Stimulated activated memory B cell treated with anti-CD40 and anti-IgM and Interleukin-4, amounts not matched to agents 10 μg/mL and 1 μg/mL and 100 μg/mL, for 72 hours (primary cell): ENCODE measurements at regions not wholly inside any gene's neighbourhood (a gene's known extent, or its start where the extent isn't known, plus 50 kb on each side); places are given as distances from the start of the nearest gene placed in this dataset.
A peak's percentile ranks its signal among the peaks of the same experiment; 100 is the strongest.
"Not testable (repeated sequence)": the region's sequence is repeated elsewhere in the genome, so short reads cannot be mapped to it uniquely, and the experiment has no call there.

ENCODE experiments used
- ATAC-seq: fragments of 150-1000 bp; cut with Tn5 transposase; 2 replicates; pipeline ENCODE4 v1.10.0; 2021
- H3K27ac Mint-ChIP-seq: one replicate; pipeline ENCODE4 v1.8.0; 2022; ENCODE audit warnings: mild to moderate bottlenecking, mixed read lengths
- H3K27me3 Mint-ChIP-seq: one replicate; pipeline ENCODE4 v1.8.0; 2022; ENCODE audit warnings: mixed read lengths
- H3K36me3 Mint-ChIP-seq: one replicate; pipeline ENCODE4 v1.8.0; 2022; ENCODE audit warnings: mixed read lengths
- H3K4me1 Mint-ChIP-seq: one replicate; pipeline ENCODE4 v1.8.0; 2022; ENCODE audit warnings: mixed read lengths
- H3K4me3 Mint-ChIP-seq: one replicate; pipeline ENCODE4 v1.8.0; 2022; ENCODE audit warnings: mild to moderate bottlenecking, moderate library complexity, mixed read lengths
- H3K9me3 Mint-ChIP-seq: one replicate; pipeline ENCODE4 v1.8.0; 2022; ENCODE audit warnings: mixed read lengths

DNA sequence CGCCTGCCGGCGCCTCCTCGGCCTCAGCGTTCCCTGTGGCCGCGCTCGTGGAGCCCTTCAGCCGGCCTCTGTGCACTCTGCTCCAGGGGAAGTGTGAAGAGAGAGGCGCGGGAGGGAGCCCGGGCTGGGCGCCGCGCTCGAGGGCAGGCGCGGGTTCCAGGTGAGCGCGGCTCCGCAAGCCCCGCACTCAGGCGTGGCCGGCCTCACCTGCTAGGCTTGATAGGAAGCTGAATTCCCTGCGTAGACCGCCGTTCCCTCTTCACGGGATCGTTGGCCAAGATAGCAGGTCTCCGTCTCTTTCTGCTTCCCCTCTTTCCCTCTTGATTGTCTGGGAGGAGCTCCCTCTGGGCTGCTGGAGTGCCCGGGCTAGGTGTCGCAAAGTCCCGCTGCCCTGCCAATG lies 89.7 kb downstream of the ASCL4 start:
- Mint-ChIP-seq H3K4me3 (peak overlapping the region; percentile 17), H3K27me3 (peaks cover 70% of the 10 kb centered on the region)
- no peak for ATAC-seq

GRCh38 chr12:107864727-107865126 lies 90.2 kb downstream of the ASCL4 start:
- H3K36me3 Mint-ChIP-seq, ATAC-seq, H3K27ac Mint-ChIP-seq, H3K4me3 Mint-ChIP-seq, H3K9me3 Mint-ChIP-seq: not testable (repeated sequence)
- Mint-ChIP-seq H3K4me1 (peaks cover 10% of the 10 kb centered on the region), H3K27me3 (peaks cover 65% of the 10 kb centered on the region)

More for the DNA sequence above, 89.7 kb downstream of the ASCL4 start:
- Mint-ChIP-seq H3K27ac (no peak overlapping the region), H3K9me3 (no peaks in the 10 kb centered on the region), H3K36me3 (no peaks in the 10 kb centered on the region), H3K4me1 (peaks cover 10% of the 10 kb centered on the region)

- Mint-ChIP-seq H3K36me3 (no peaks in the 10 kb centered on the region), H3K27me3 (peaks cover 26% of the 10 kb centered on the region), H3K9me3 (no peaks in the 10 kb centered on the region), H3K27ac (no peak overlapping the region), H3K4me3 (no peak overlapping the region), H3K4me1 (no peaks in the 10 kb centered on the region)
- ATAC-seq = no peak
Observed at GRCh38 chr12:107873223-107873622, 98.7 kb downstream of the ASCL4 start.

GRCh38 chr12:107875786-107876185 lies 101.3 kb downstream of the ASCL4 start:
- no peaks in the 10 kb centered on the region for H3K36me3 Mint-ChIP-seq
- H3K4me3 Mint-ChIP-seq = no peak overlapping the region
- no peak overlapping the region for H3K27ac Mint-ChIP-seq
- ATAC-seq = no peak
- no peaks in the 10 kb centered on the region for H3K9me3 Mint-ChIP-seq
- peaks cover 26% of the 10 kb centered on the region for H3K27me3 Mint-ChIP-seq
- H3K4me1 Mint-ChIP-seq = no peaks in the 10 kb centered on the region

GRCh38 chr12:107884769-107885694 lies 110.5 kb downstream of the ASCL4 start:
- H3K36me3 Mint-ChIP-seq = no peaks in the 10 kb centered on the region
- no peaks in the 10 kb centered on the region for H3K9me3 Mint-ChIP-seq
- H3K4me1 Mint-ChIP-seq = peaks cover 5% of the 10 kb centered on the region
- no peaks in the 10 kb centered on the region for H3K27me3 Mint-ChIP-seq
- peak overlapping the region; percentile 62 for H3K27ac Mint-ChIP-seq
- peak; percentile 74 for ATAC-seq
- H3K4me3 Mint-ChIP-seq = no peak overlapping the region

- ATAC-seq = no peak
- Mint-ChIP-seq H3K4me1 (peaks cover 5% of the 10 kb centered on the region), H3K4me3 (no peak overlapping the region), H3K27me3 (no peaks in the 10 kb centered on the region), H3K36me3 (no peaks in the 10 kb centered on the region), H3K27ac (no peak overlapping the region), H3K9me3 (no peaks in the 10 kb centered on the region)
Observed at GRCh38 chr12:107888789-107889188, 114.3 kb downstream of the ASCL4 start.

GRCh38 chr12:107891967-107892366 lies 117.5 kb downstream of the ASCL4 start:
- H3K27ac Mint-ChIP-seq = no peak overlapping the region
- no peak for ATAC-seq

GRCh38 chr12:107894589-107894988 lies 120.1 kb downstream of the ASCL4 start:
- H3K4me3 Mint-ChIP-seq = no peak overlapping the region
- no peaks in the 10 kb centered on the region for H3K27me3 Mint-ChIP-seq
- no peaks in the 10 kb centered on the region for H3K9me3 Mint-ChIP-seq
- H3K27ac Mint-ChIP-seq = no peak overlapping the region
- no peaks in the 10 kb centered on the region for H3K4me1 Mint-ChIP-seq
- ATAC-seq = no peak
- no peaks in the 10 kb centered on the region for H3K36me3 Mint-ChIP-seq

More at GRCh38 chr12:107891967-107892366, 117.5 kb downstream of the ASCL4 start:
- Mint-ChIP-seq H3K9me3 (no peaks in the 10 kb centered on the region), H3K27me3 (no peaks in the 10 kb centered on the region), H3K36me3 (no peaks in the 10 kb centered on the region), H3K4me1 (no peaks in the 10 kb centered on the region), H3K4me3 (no peak overlapping the region)

- Mint-ChIP-seq H3K27ac (no peak overlapping the region), H3K27me3 (no peaks in the 10 kb centered on the region), H3K4me3 (no peak overlapping the region), H3K4me1 (no peaks in the 10 kb centered on the region), H3K9me3 (no peaks in the 10 kb centered on the region), H3K36me3 (no peaks in the 10 kb centered on the region)
- ATAC-seq = no peak
Observed at GRCh38 chr12:107895966-107896365, 121.5 kb downstream of the ASCL4 start.

DNA sequence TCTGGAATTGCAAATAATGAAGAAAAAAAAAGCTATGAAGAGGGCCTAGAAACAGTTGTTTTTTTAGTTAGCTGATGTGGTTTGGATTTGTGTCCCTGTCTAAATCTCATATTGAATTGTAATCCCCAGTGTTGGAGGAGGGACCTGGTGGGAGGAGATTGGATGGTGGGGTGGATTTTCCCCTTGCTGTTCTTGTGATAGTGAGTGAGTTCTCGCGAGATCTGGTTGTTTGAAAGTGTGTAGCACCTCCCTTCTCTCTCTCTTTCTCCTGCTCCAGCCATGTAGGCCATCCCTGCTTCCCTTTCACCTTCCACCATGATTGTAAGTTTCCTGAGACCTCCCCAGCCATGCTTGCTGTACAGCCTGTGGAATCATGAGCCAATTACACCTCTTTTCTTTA lies 126.1 kb downstream of the ASCL4 start:
- Mint-ChIP-seq H3K27ac (no peak overlapping the region), H3K4me3 (no peak overlapping the region), H3K36me3 (no peaks in the 10 kb centered on the region), H3K27me3 (no peaks in the 10 kb centered on the region), H3K9me3 (no peaks in the 10 kb centered on the region), H3K4me1 (peaks cover 26% of the 10 kb centered on the region)
- no peak for ATAC-seq

DNA sequence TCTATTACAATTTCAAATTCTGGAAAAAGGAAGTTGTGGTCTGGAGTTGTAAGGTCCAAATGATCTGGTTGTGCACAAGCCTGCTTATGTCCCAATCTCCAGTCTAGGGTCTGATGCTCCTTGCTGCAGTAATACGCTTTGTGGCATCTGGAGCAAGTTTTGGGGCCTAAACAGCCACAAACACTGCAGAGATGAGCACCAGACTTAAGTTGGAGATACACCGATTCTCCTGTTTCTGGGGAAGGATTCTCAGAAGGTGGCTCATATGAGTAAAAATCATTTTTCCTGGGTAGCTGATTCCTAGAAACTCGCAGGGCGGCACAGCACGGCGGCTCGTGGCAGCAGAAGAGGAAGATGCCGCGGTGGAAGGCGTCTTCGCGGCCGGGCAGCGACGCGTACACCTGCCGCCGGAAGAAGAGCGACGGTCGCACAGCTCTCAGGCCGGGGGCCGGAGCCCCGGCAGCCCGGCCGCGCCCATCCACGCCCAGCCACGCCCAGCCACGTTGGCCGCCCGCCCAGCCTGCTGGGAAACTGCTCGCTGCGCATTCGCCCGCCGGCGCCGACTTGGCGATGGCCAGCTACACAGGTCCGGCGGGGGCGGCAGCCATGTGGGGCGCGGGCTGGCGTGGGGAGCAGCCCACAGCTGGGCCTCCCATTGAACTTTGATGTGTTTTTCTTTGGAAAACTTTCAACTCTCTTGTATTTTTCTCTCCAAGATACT lies 129.0 kb downstream of the ASCL4 start:
- peak; percentile 99 for ATAC-seq
- H3K4me1 Mint-ChIP-seq = peaks cover 26% of the 10 kb centered on the region
- H3K36me3 Mint-ChIP-seq = no peaks in the 10 kb centered on the region
- H3K4me3 Mint-ChIP-seq = peak overlapping the region; percentile 87
- H3K9me3 Mint-ChIP-seq = no peaks in the 10 kb centered on the region
- H3K27ac Mint-ChIP-seq = peak overlapping the region; percentile 81
- H3K27me3 Mint-ChIP-seq = peaks cover 9% of the 10 kb centered on the region

GRCh38 chr12:107906707-107907106 lies 132.2 kb downstream of the ASCL4 start:
- Mint-ChIP-seq H3K9me3 (no peaks in the 10 kb centered on the region), H3K4me3 (no peak overlapping the region), H3K27ac (no peak overlapping the region), H3K36me3 (no peaks in the 10 kb centered on the region), H3K4me1 (peaks cover 23% of the 10 kb centered on the region), H3K27me3 (peaks cover 41% of the 10 kb centered on the region)
- no peak for ATAC-seq

DNA sequence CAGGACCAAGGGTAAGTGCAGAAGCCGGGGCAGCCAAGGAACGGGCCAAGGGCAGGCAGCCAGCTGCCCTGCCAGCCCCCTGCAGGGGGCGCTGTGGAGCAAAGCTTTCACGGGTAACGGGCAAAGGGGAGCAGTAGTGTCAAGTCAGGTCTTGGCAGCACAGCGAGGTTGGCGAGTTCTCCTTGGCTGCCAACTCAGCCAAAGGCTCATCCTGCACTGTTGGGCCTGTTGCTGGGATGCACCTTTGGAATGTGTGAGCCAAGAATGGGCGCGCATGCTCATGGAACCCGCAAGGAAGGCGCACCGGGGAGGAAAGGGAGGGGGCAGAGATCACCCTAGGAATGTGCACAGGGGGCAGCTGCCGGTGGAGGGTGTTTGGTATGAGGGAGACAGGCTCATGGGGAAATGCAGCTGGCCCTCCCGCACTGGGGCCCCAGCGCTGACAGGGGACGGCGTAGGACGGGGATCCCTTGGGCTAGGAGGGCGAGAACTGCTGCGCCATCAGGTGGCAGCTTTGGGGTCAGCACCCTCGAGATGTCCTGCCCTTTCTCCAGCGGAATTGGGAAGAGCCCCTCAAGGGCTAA lies 138.0 kb downstream of the ASCL4 start:
- H3K27me3 Mint-ChIP-seq = peaks cover 89% of the 10 kb centered on the region

GRCh38 chr12:107914460-107914977 lies 140.0 kb downstream of the ASCL4 start:
- no peak overlapping the region for H3K27ac Mint-ChIP-seq
- H3K36me3 Mint-ChIP-seq = no peaks in the 10 kb centered on the region
- no peaks in the 10 kb centered on the region for H3K9me3 Mint-ChIP-seq
- peaks cover 7% of the 10 kb centered on the region for H3K4me1 Mint-ChIP-seq
- H3K27me3 Mint-ChIP-seq = peaks cover 82% of the 10 kb centered on the region
- H3K4me3 Mint-ChIP-seq = no peak overlapping the region
- ATAC-seq = no peak

More for the DNA sequence above, 138.0 kb downstream of the ASCL4 start:
- peaks cover 7% of the 10 kb centered on the region for H3K4me1 Mint-ChIP-seq
- H3K9me3 Mint-ChIP-seq = no peaks in the 10 kb centered on the region
- no peak overlapping the region for H3K27ac Mint-ChIP-seq
- H3K4me3 Mint-ChIP-seq = peak overlapping the region; percentile 78
- peak; percentile 79 for ATAC-seq
- no peaks in the 10 kb centered on the region for H3K36me3 Mint-ChIP-seq
